ENCODE measurements at regions not wholly inside any gene's neighbourhood (a gene's known extent, or its start where the extent isn't known, plus 50 kb on each side); places are given as distances from the start of the nearest gene placed in this dataset.
A peak's percentile ranks its signal among the peaks of the same experiment; 100 is the strongest.

DNA sequence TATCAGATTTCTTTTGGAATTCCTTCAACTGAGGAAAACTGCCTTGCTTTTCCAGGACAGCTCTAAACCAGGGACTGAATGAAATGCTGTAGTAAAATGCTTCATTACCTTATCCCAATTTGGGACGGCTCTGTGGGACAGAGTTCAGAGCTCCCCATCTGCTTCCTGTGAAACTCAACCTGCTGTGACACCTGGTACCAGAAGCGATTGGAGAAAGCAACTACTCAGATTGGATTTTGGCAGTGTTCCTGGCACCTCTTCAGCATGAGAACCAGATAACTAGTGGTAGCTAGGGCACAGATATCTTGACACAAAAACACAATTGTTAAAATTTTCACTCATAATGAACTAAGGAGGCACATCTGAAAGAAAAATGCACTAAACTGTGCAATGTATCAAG lies 539.1 kb downstream of the SI start:
- peak; percentile 93 for DNase-seq

DNA sequence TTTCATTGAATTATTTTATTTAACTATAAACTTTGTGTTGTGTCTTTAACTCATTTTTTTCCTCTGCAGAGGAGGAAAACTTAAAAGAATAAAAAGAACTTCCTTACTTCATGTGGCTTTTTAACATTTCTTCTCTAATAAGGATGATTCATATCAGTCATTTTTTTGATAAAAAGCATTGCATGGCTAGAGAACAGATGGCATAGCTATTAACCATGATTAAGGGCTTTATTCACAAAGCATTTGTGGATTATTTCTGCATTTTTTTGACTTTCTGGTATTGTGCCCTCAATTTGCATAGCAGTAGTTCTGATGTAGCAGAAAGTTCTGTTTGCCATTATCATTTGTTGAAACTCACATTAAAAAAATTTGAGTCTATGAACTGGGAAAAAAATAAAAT lies 540.8 kb downstream of the SI start:
- DNase-seq: peak; percentile 66

DNA sequence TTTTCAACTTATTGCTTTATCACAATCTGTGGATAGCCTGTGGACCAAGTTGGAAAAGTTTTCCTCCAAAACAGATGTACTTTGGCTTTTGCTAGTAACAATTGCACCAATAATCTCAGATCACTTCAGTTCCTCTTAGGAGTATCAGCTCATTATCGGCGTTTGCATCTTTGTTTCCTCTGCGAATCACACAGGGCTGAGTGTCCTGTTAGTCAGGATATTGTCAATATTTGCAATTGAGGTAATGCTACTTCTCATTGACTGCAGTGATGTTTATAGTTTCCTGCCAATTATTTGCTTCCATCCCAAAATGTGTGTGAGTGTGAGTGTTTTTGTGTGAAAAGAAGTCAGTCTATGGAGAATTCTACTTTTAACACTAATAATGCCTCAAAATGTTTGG lies 545.0 kb downstream of the SI start:
- no peak for DNase-seq

DNA sequence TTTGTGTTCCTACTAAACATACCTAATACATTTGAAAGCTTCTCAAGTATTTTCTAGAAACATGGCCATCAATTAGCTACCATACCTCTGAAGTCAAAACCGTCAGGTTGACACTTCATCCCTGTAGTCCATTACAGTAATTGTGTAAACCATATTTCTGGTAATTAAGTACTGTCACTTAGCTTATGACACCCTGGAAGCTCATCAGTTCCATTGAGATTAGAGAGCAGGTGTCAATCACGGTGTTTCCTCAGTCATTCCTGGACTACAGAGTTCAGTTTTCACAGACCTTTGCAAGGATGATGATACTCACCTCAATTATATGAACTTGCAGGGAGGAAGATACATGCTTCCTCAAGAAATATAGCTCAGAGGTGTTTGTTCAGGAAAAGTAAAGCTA lies 552.0 kb downstream of the SI start:
- DNase-seq: no peak

DNA sequence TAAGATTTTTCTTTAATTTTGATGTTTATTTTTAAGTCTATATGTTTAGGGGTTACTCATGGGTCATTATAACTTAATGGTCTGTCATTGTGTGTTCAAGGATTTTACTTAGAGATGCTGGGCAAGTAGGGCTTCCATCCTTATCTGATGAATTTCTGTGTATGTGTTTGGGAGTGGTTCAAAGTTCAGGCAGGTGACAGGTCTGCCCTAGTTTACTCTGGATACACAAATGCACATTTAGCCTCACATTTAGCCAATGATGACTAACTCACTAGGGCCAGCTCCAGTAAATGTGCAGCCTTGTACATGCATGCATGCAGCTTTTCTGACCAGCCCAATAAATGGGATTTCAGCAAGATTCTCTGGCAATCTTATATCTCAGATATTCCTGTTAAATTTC lies 554.1 kb downstream of the SI start:
- no peak for DNase-seq

DNA sequence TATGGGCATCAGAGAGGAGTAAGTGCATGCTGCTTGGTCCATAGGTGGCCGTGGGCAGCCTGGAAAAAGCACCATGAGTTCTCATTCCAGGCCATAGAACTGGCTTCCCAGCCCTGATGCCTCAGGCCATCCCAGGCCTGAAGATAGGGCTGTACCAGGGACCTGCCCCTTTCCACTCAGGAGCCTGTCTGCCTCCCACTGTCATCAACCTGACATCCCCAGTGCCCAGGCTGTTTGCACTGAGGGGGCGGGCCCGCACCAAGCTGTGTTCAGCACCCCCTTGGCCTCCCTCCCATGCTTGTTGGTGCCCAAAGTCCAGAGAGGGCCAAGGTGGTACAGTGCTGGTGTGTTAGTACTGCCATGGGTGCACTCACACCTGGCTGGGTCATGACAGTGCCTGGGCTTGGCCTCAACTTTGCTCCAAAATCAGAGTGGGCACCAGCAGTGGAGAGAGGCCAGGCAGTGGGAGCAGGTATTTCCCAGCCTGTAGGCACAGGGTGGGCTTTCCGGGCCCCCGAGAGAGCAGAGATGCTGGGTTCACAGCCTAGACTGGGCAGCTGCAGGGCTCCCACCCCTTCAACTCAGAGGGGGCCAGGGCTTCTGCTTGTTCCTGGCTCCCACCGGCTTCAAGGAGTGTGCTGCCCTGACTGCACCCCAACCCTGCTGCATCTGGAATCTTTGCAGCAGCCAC lies 556.1 kb downstream of the SI start:
- DNase-seq: no peak

DNA sequence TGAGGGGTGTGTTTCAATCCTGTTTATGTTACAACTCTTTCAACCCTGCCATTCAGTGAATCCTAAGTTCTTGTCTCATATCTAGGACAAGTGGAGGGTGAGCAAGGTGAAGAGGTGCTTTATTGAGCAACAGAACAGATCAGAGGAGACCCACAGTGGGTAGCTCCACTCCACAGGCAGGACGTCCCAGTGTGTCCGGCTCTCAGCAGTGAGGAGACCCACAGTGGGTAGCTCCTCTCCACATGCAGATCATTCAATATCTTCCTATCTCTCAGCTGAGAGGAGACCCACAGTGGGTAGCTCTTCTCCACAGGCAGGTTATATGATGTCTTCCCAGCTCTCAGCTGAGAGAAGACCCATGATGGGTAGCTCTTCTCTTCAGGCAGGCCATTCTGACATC lies 556.7 kb downstream of the SI start:
- no peak for DNase-seq

DNA sequence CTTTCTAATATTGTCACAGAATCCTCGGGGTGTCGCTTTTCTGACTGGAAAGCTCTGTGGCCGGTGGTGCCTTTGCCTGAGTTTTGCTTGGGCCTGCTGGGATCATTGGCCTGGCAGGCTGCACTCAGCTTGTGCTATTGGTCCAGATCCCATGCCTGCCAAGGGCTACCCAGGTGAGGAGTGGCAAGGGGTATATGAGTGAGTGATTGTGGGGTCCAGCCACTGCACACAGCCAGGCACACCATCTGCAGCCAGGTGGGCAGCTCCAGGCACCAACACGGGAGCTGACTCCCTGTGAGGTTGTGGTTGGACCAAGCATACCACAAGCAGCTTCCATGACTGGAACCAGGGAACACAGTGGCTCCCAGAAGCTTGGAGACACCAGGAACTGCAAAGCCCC lies 557.2 kb downstream of the SI start:
- no peak for DNase-seq

DNA sequence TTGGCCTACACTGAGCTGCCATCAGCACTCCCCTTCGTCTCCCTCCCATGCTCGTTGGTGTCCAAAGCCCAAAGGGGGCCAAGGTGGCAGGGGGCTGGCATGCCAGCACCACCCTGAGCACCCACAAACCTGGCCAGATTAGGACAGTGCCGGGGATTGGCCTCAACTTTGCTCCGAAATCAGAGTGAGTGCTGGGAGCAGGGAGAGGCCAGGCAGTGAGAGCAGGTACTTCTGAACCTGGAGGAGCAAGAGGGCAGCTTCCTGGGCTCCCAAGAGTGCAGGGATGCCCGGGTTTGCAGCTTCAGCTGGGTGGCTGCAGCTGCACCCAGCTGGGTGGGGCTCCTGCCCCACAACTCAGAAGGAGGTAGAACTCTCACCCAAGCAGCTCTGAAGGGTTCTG lies 563.0 kb downstream of the SI start:
- DNase-seq: no peak

DNA sequence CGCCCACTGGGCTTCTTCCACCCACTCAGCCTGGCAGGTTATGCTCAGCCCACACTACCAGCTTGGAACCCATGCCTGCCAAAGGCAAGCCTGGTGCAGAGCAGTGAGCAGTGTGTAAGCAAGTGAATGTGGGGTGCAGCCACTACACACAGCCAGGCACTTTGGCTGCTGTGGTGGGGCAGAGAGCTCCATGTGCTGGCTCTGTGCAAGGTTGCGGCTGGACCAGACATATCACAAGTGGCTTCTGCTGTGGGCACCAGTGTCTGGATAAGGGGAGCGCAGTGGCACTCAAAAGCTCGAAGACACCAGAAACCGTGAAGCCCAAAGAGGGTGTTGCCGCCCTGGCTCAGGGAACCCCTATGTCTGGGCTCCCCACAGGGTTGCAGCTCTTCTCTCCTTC lies 563.7 kb downstream of the SI start:
- DNase-seq: no peak

DNA sequence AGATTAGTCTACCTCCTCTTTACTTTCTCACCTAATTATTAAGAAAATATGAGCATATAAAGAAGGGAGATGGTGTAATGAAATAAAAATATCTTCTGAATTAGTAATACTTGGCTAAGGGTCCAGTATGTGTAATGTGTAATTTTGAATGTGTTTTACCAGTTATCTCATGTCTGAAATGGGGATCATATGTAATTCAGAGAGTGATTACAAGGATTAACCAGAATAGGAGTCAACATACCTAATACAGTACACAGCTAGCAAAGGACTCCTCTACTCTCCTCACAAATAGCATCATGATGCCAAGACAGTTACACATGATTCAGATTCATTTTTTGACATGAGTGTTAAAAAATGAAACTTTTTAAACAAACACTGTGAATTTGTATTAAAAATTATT lies 570.4 kb downstream of the SI start:
- no peak for DNase-seq

DNA sequence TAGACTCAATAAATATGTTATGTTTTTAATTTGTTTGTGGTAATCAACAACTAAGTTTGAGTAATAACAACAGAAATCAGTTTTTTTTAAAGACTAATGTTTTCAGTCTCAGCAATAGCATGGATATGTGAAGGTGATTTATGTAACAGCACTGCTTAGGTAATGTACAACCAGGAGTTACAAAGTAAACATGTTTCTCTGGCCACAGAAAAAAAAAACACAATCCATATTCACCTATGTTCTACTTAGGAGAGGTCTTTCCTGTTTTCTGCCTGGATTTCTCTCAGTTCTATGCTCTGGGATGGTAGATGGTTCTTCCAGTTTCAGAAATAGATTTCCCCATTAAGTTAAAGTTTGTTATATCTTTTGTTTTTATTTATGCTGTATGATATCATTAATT lies 579.4 kb downstream of the SI start:
- DNase-seq: no peak

DNA sequence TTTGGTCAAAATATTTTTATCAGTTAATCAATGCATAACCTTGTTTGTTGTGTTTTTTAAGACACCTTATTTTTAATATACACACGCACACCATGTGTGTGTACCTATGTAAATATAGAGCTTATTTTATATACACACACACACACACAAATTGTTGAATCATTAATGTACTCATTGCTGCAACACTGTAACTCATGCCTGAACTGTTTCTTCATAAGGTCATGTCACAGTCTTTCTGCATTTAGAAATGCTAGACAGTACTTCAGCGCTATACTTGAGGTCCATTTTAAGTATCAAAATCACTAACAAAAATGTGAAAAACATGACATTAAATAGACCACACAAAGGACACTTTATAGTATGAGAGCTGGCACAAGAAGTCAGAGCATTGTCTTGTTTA lies 589.4 kb downstream of the SI start:
- DNase-seq: no peak

DNA sequence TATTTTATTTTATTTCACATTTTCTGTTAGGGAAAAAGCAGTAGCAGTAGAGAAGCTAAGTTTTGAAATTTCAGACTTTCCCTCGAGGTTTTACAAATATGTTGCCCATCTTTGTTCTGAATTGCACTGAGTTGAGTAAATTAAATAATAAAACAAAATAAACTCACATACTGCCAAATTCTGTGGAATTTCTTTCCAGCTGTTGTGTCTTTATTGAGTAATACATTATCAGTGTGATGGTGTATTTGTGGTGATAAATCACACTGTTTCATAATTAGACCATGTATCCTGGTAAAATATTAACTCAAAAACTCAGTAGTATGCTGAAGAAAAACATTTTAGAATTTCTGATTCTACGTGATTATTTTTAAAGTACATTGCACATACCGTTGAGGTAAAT lies 592.1 kb downstream of the SI start:
- DNase-seq: no peak

DNA sequence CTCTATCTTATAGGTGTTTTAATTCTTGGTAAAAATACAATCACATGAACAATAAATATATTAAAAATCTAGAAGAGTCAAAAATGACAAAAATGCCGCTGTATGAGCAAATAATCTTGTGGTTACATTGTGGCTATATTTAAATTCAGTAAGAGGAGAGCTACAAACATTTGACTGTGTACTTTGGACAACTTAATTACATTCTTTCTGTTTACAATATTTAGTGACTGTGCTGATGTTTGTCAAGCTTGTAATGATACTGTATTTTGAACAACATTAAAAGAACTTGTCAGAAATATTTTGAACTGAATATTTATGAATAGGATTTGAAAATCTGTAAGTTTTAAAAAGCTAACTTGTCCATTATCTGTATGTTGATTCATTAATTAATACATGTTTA lies 598.3 kb downstream of the SI start:
- DNase-seq: no peak

DNA sequence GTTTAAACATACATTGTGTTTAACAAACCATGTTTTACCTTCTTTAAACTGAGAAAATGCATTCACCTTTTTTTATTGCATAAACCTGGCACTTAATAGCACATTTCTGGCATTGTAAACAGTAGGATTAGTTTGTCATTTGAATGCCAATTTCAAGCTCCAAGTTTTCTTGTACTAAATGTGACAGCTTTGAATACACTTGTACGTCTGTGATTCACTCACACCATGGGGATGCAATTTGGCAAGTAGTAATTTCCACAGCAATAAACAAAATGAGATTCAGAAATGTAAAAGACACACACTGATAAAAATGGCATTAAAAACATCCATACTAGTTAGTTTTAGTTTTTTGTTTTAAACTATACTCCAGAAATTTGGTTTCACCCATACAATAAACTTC lies 598.9 kb downstream of the SI start:
- DNase-seq: no peak

DNA sequence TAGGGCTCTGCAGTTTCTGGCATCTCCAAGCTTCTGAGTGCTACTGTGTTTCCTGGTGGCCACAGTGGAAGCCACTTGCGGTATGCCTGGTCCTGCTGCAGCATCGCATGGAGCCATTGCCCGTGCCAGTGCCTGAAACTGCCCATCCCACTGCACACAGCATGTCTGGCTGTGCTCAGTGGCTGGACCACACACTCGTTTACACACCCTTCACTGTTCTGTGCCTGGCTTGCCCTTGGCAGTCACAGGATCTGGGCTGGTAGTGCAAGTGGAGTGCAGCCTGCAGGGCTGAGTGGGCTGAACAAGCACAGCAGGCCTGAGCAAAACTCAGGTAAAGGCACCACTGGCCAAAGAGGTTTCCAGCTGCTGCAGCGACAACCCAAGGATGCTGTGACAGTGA lies 600.0 kb downstream of the SI start:
- DNase-seq: no peak

DNA sequence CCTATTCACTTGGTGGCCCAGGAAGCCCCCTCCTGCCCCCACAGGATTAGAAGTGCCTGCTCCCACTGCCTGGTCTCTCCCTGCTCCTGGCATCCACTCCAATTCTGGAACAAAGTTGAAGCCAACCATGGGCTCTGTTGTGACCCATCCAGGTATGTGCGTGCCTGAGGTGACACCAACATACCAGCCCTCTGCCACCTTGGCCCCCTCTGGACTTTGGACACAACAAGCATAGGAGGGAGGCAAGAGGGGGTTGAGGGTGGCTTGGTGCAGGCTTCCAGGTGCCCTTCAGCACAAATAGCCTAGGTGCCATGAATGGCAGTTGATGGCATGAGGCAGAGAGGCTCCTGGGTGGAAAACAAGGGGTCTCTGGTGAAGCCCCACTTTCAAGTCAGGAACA lies 600.9 kb downstream of the SI start:
- DNase-seq: no peak

DNA sequence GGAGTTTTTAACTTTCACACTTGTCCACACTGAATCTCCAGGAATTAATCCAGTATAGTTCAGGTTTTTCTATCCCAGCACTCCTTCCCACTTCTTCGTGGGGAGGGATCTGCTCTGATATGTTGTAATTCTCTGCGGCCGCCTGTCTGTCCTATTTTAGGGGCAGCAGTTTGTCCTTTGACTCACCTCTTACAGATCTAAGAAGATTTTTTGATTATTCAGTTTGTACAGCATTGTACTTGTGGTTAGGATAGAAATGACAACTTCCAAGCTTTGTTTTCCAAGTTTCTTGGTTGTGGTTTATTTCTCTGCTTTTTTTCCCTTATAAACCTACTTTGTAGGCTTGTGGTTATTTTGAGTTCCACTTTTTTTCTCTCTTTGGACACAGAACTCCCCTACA lies 601.7 kb downstream of the SI start:
- no peak for DNase-seq

DNA sequence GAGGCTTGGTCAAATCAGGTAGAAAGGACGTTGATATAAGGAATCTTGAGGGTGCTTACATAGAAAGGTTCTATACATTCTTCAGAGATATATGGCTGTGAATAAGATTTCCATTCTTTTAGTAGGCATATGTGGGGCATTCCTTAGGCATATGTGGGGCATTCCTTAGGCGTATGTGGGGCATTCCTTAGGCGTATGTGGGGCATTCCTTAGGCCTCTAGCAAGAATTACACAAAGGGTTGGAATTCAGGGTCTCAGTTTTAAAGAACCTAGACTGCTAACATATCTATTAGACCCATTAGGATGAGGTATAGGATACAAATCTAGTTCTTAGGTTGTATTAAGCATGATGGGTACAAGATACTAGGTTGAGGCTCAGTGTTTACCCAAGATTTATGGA lies 607.8 kb downstream of the SI start:
- DNase-seq: no peak

DNA sequence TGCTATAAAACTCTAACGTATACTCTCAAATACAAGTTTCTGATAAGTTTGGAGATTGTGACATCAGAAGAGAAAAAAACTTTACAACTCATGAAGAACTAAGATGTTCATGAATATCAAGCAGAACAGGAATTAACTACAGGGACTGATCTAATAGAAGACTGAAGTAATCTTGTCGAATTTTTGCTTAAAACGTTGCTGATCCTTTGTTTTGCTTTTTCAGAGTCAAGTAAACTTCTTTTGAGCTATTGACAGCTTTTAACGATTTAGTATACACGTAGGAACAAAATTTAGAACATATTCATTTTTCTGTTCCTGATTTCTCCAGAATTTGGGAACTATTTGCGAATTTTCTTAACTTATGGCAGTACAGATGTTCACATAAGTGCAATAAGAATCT lies 610.2 kb downstream of the SI start:
- no peak for DNase-seq

DNA sequence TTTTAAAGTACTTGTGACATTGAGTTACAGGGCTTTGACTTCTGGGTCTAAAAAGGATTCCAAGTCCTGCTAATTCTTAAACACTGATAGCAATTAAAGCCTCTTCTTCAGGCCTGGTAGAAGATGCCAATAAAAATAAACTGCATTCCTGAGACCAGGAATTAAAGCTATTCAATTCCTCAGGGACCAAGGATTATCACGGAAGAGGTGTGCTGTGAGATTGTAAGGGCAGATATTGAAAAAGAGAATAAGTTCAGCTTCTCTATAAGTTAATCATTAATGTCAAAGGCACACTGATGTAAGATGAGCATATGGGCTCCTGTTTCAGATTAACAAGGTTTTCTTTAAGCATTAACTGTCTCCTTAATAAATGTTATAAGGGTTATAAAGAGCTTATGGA lies 611.3 kb downstream of the SI start:
- peak; percentile 91 for DNase-seq

DNA sequence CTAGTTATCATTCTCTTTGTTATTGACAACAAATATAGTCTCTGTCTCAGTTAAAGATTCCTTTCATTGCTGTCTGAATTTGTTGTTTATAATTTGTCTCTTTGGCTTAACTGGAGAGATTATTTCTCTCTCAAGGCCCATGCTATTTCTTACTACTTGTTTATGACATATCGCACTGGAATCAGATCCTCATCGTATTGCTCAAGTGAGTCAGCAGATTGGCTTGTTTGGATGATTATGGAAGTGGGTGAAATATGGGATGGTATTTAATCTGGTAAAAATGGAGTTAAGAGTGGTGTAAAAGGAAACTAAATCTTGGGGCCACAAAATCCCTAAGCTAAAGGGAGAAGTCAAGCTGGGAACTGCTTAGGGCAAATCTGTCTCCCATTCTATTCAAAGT lies 613.1 kb downstream of the SI start:
- DNase-seq: no peak

DNA sequence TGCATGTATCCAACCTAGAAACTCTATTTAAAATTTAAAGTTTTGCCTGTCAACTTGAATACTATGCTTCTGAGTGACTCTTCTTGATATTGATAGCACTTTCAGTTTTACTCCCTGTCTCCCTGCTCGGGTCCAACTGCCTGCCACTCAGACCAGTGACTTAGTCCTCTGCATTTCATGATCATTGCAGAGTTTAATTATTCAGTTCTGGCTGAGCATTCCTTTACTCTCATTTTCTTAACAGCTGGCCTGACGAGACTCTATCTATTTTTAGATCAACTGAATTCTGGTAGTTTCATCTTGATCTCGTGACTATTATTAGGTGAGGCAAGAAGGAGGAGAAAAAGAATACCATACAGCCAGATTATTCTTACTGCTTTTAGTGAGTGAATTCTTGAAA lies 617.4 kb downstream of the SI start:
- DNase-seq: no peak

DNA sequence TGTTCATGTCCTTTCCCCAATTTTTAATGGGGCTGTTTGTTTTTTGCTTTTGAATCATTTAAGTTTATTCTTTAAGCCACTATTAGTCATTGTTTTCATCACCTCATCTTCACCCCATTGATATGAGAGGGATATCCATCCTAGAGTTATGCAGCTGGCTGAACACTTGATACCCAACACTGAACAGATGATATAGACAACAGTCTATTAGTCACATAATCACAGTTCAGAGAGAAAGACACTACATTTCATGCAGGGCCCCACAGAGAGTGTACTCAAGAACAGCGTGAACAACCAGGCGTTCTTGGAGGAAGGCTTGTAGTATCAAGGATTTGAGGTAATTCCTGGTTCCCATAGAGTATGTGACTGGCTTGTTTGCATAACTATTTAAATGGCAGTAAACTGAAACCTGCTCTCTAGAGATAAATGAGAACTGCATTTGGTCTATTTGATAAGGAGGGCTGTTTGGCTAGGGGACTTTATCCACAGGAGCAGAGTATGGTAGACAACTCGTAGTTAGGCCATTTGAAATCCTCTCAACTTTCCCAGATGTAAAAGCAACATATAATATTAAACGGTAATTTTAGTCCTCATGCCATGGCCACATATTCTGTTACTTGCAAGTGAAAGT lies 618.7 kb downstream of the SI start:
- no peak for DNase-seq

All from NCI-H524 treated with DMSO at 0.1 percent for 48 hours (cell line).